ENCODE measurements at regions not wholly inside any gene's neighbourhood (a gene's known extent, or its start where the extent isn't known, plus 50 kb on each side); places are given as distances from the start of the nearest gene placed in this dataset.

DNA sequence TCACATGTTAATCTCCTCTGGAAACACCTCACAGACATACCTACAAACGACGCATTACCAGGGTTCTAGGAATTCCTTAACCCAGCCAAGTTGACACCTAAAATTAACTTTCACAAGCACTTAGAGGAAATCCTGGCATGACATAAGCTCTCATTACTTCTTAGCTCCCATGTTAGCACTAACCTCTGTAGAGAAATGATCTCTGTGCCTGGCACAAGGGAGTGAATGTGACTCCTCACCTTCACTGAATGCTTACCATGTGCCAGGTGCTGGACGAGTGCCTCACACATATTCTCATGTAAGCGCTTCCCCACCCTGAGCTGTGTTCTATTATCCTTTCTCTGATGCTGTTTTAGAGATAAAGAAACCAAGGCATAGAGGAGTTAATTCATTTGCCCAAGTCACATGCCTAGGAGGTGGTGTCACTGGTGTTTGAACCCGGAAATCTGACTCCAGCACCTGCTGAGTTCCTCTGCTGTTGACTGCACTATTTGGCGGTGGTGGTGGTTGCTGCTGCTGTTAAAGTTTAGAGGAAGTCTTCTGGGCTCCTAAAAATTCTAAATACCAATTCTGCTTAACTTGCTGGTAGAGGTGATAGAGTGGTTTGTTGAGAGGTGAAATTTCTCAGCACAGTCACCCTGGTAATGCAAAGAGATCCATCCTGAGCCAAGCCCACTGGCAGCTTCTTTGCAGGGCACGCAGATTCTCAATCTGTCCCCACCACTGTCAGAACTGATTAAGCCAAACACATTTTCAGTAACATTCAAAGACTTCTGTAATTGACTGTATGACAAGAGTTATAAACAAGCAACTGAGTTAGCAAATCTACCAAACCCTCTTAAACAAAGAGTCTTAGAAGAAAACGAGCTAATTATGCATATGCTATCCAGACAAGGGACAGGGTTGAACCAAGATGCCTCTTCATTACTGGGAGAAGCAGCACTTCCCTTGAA, 200.3 kb downstream of the CMPK2 start:
- Mint-ChIP-seq H3K27me3 (ENCODE audit: unreplicated experiment) (peaks cover 2% of the 10 kb centered on the region), H3K4me1 (ENCODE audit: low read depth, unreplicated experiment) (no peaks in the 10 kb centered on the region), H3K4me3 (ENCODE audit: unreplicated experiment) (no peak overlapping the region), H3K36me3 (ENCODE audit: unreplicated experiment) (no peaks in the 10 kb centered on the region), H3K9me3 (ENCODE audit: unreplicated experiment) (no peaks in the 10 kb centered on the region), H3K27ac (ENCODE audit: unreplicated experiment) (no peak overlapping the region)
- no peak for DNase-seq
- TF ChIP-seq, protein P1, sequence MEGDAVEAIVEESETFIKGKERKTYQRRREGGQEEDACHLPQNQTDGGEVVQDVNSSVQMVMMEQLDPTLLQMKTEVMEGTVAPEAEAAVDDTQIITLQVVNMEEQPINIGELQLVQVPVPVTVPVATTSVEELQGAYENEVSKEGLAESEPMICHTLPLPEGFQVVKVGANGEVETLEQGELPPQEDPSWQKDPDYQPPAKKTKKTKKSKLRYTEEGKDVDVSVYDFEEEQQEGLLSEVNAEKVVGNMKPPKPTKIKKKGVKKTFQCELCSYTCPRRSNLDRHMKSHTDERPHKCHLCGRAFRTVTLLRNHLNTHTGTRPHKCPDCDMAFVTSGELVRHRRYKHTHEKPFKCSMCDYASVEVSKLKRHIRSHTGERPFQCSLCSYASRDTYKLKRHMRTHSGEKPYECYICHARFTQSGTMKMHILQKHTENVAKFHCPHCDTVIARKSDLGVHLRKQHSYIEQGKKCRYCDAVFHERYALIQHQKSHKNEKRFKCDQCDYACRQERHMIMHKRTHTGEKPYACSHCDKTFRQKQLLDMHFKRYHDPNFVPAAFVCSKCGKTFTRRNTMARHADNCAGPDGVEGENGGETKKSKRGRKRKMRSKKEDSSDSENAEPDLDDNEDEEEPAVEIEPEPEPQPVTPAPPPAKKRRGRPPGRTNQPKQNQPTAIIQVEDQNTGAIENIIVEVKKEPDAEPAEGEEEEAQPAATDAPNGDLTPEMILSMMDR (IDR thresholded peaks at IDR 0.05; ENCODE audit: partially characterized antibody, unreplicated experiment): no peak

GRCh38 chr2:6667326-6667725, 198.4 kb downstream of the CMPK2 start:
- no peak for DNase-seq
- H3K27me3 Mint-ChIP-seq (ENCODE audit: unreplicated experiment): peaks cover 2% of the 10 kb centered on the region
- no peak overlapping the region for H3K27ac Mint-ChIP-seq (ENCODE audit: unreplicated experiment)
- H3K9me3 Mint-ChIP-seq (ENCODE audit: unreplicated experiment): no peaks in the 10 kb centered on the region
- TF ChIP-seq, protein P1 (IDR thresholded peaks at IDR 0.05; ENCODE audit: partially characterized antibody, unreplicated experiment): no peak
- no peaks in the 10 kb centered on the region for H3K36me3 Mint-ChIP-seq (ENCODE audit: unreplicated experiment)
- H3K4me1 Mint-ChIP-seq (ENCODE audit: low read depth, unreplicated experiment): no peaks in the 10 kb centered on the region
- no peak overlapping the region for H3K4me3 Mint-ChIP-seq (ENCODE audit: unreplicated experiment)

DNA sequence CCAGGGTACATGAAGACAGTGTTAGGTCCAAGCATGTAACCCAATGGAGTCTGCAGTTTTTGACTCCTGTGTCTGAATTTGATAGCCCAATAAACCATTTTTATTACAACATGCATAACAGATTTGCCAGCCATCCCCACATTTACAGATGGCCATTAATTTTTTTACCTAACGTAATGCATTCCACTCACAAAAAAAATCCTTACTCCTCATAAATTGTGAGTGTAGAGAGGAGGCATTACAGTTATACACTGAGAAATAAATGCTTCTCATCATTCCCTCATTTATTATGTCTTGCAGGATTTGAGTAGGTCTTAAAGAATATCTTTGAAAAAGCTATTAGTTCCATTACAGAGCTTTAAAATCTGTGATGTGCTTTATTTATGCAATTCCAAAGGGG, 193.8 kb downstream of the CMPK2 start:
- no peak overlapping the region for H3K4me3 Mint-ChIP-seq (ENCODE audit: unreplicated experiment)
- no peaks in the 10 kb centered on the region for H3K4me1 Mint-ChIP-seq (ENCODE audit: low read depth, unreplicated experiment)
- no peaks in the 10 kb centered on the region for H3K9me3 Mint-ChIP-seq (ENCODE audit: unreplicated experiment)
- peaks cover 2% of the 10 kb centered on the region for H3K27me3 Mint-ChIP-seq (ENCODE audit: unreplicated experiment)
- H3K27ac Mint-ChIP-seq (ENCODE audit: unreplicated experiment): no peak overlapping the region
- no peak for DNase-seq
- no peaks in the 10 kb centered on the region for H3K36me3 Mint-ChIP-seq (ENCODE audit: unreplicated experiment)
- TF ChIP-seq, protein P1 (IDR thresholded peaks at IDR 0.05; ENCODE audit: partially characterized antibody, unreplicated experiment): no peak

DNA sequence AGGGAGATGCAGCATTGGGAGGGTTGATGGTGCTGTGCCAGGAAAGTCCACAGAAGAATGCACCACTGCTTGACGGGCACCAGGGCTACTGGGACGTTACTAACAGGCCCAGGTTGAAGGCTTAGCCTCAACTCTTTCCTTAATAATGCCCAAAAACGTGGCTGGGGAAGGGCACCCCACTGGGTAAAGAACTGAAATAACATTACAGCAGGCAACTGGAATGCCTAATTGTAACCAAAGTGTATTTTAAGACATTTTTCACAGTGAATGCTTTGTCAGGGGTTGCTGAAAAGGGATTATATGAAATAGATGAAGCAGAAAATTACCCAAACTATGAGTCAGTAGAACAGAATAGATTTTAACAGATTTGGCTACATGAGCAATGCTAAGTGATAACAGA, 191.3 kb downstream of the CMPK2 start:
- H3K27me3 Mint-ChIP-seq (ENCODE audit: unreplicated experiment): no peaks in the 10 kb centered on the region
- peaks cover 5% of the 10 kb centered on the region for H3K4me1 Mint-ChIP-seq (ENCODE audit: low read depth, unreplicated experiment)
- no peak overlapping the region for H3K27ac Mint-ChIP-seq (ENCODE audit: unreplicated experiment)
- no peaks in the 10 kb centered on the region for H3K9me3 Mint-ChIP-seq (ENCODE audit: unreplicated experiment)
- no peaks in the 10 kb centered on the region for H3K36me3 Mint-ChIP-seq (ENCODE audit: unreplicated experiment)
- DNase-seq: no peak
- TF ChIP-seq, protein P1 (IDR thresholded peaks at IDR 0.05; ENCODE audit: partially characterized antibody, unreplicated experiment): no peak
- H3K4me3 Mint-ChIP-seq (ENCODE audit: unreplicated experiment): no peak overlapping the region

- peaks cover 7% of the 10 kb centered on the region for H3K4me1 Mint-ChIP-seq (ENCODE audit: low read depth, unreplicated experiment)
- TF ChIP-seq, protein P1 (IDR thresholded peaks at IDR 0.05; ENCODE audit: partially characterized antibody, unreplicated experiment): no peak
- no peak overlapping the region for H3K4me3 Mint-ChIP-seq (ENCODE audit: unreplicated experiment)
- DNase-seq: no peak
- no peaks in the 10 kb centered on the region for H3K36me3 Mint-ChIP-seq (ENCODE audit: unreplicated experiment)
- H3K27ac Mint-ChIP-seq (ENCODE audit: unreplicated experiment): no peak overlapping the region
- H3K27me3 Mint-ChIP-seq (ENCODE audit: unreplicated experiment): no peaks in the 10 kb centered on the region
- H3K9me3 Mint-ChIP-seq (ENCODE audit: unreplicated experiment): no peaks in the 10 kb centered on the region
These were observed 189.9 kb downstream of the CMPK2 start for GRCh38 chr2:6675791-6676190.

All from glutamatergic neuron (in vitro differentiated cells).